ENCODE measurements at regions not wholly inside any gene's neighbourhood (a gene's known extent, or its start where the extent isn't known, plus 50 kb on each side); places are given as distances from the start of the nearest gene placed in this dataset.
"Not testable (repeated sequence)": the region's sequence is repeated elsewhere in the genome, so short reads cannot be mapped to it uniquely, and the experiment has no call there.

- DNase-seq (ENCODE audit: low spot score): not testable (repeated sequence)
Observed at GRCh38 chr13:81546294-81546693, 1205.4 kb upstream of the SPRY2 start.

- no peak for DNase-seq (ENCODE audit: low spot score)
Observed at GRCh38 chr13:81540777-81541176, 1199.9 kb upstream of the SPRY2 start.

GRCh38 chr13:81539643-81540150, 1198.8 kb upstream of the SPRY2 start:
- no peak for DNase-seq (ENCODE audit: low spot score)

- DNase-seq (ENCODE audit: low spot score): no peak
Observed at GRCh38 chr13:81498969-81499368, 1158.0 kb upstream of the SPRY2 start.

- DNase-seq (ENCODE audit: low spot score): no peak
Observed at GRCh38 chr13:81493144-81493543, 1152.2 kb upstream of the SPRY2 start.

GRCh38 chr13:81492449-81492848, 1151.5 kb upstream of the SPRY2 start:
- no peak for DNase-seq (ENCODE audit: low spot score)

GRCh38 chr13:81488021-81488420, 1147.1 kb upstream of the SPRY2 start:
- DNase-seq (ENCODE audit: low spot score): no peak

GRCh38 chr13:81487151-81487550, 1146.2 kb upstream of the SPRY2 start:
- DNase-seq (ENCODE audit: low spot score): no peak

GRCh38 chr13:81480634-81481033, 1139.7 kb upstream of the SPRY2 start:
- no peak for DNase-seq (ENCODE audit: low spot score)

- DNase-seq (ENCODE audit: low spot score): no peak
Observed at GRCh38 chr13:81473366-81473899, 1132.5 kb upstream of the SPRY2 start.

GRCh38 chr13:81458170-81458569, 1117.2 kb upstream of the SPRY2 start:
- DNase-seq (ENCODE audit: low spot score): no peak

- DNase-seq (ENCODE audit: low spot score): no peak
Observed at GRCh38 chr13:81446441-81446840, 1105.5 kb upstream of the SPRY2 start.

GRCh38 chr13:81442904-81443303, 1102.0 kb upstream of the SPRY2 start:
- DNase-seq (ENCODE audit: low spot score): no peak

GRCh38 chr13:81425286-81425685, 1084.4 kb upstream of the SPRY2 start:
- DNase-seq (ENCODE audit: low spot score): no peak

GRCh38 chr13:81409284-81409683, 1068.4 kb upstream of the SPRY2 start:
- no peak for DNase-seq (ENCODE audit: low spot score)

GRCh38 chr13:81408647-81409046, 1067.7 kb upstream of the SPRY2 start:
- no peak for DNase-seq (ENCODE audit: low spot score)

GRCh38 chr13:81406639-81407292, 1065.8 kb upstream of the SPRY2 start:
- no peak for DNase-seq (ENCODE audit: low spot score)

- DNase-seq (ENCODE audit: low spot score): no peak
Observed at GRCh38 chr13:81406022-81406421, 1065.1 kb upstream of the SPRY2 start.

- DNase-seq (ENCODE audit: low spot score): no peak
Observed at GRCh38 chr13:81396192-81396591, 1055.3 kb upstream of the SPRY2 start.

GRCh38 chr13:81395368-81395767, 1054.4 kb upstream of the SPRY2 start:
- DNase-seq (ENCODE audit: low spot score): no peak

GRCh38 chr13:81394640-81395039, 1053.7 kb upstream of the SPRY2 start:
- no peak for DNase-seq (ENCODE audit: low spot score)

- no peak for DNase-seq (ENCODE audit: low spot score)
Observed at GRCh38 chr13:81393721-81394120, 1052.8 kb upstream of the SPRY2 start.

GRCh38 chr13:81393110-81393509, 1052.2 kb upstream of the SPRY2 start:
- DNase-seq (ENCODE audit: low spot score): no peak

GRCh38 chr13:81388400-81388799, 1047.5 kb upstream of the SPRY2 start:
- DNase-seq (ENCODE audit: low spot score): no peak
